DND-41 (cell line): ENCODE measurements at regions not wholly inside any gene's neighbourhood (a gene's known extent, or its start where the extent isn't known, plus 50 kb on each side); places are given as distances from the start of the nearest gene placed in this dataset.

Experiments used
- CTCF ChIP-seq: IDR thresholded peaks from 2 replicates; pipeline ENCODE4 v1.5.1; 2012; ENCODE audit warnings: borderline replicate concordance, low read length, moderate library complexity, mild to moderate bottlenecking; ENCODE audit not compliant: poor library complexity, severe bottlenecking; ENCODE audit errors: extremely low read depth
- EZH2 ChIP-seq: IDR thresholded peaks from 3 replicates; pipeline ENCODE4 v1.6.1; 2012; ENCODE audit warnings: borderline replicate concordance, low read depth, mild to moderate bottlenecking, moderate library complexity, low read length, inconsistent platforms; ENCODE audit not compliant: severe bottlenecking

GRCh38 chr13:55967055-55967454 lies 1173.7 kb upstream of the PRR20A start:
- TF ChIP-seq CTCF (no peak), EZH2 (no peak)
